IMR-90 (cell line): ENCODE measurements at regions not wholly inside any gene's neighbourhood (a gene's known extent, or its start where the extent isn't known, plus 50 kb on each side); places are given as distances from the start of the nearest gene placed in this dataset.

Experiments used
- ATAC-seq: fragments of 200-7000 bp; cut with Tn5 transposase; 2 replicates; pipeline ENCODE4 v1.9.1; 2020; ENCODE audit warnings: low read depth, mild to moderate bottlenecking, moderate library complexity
- BruUV-seq: library from RNA; stranded (reverse); fragments of 400-500 nt; replicated peaks from 2 replicates; lab custom pipeline; 2021; lab: Mats Ljungman, UMichigan
- CTCF ChIA-PET: fragments of 300-600 bp; formaldehyde crosslinking; extraction: SDS; loops from one replicate; lab custom pipeline; 2021; ENCODE audit warnings: antibody characterized with exemption; lab: Yijun Ruan, JAX
- POLR2A ChIA-PET: fragments of 300-600 bp; sonication (Branson Sonifier 250); formaldehyde crosslinking; loops from one replicate; lab custom pipeline; 2022; ENCODE audit warnings: antibody characterized with exemption; ENCODE audit not compliant: unreplicated experiment; lab: Charles Lee
- DNase-seq: peaks from one replicate; pipeline ENCODE4 v3.0.0; 2013
- H2AFZ ChIP-seq: replicated peaks from 2 replicates; pipeline ENCODE3; 2013; ENCODE audit warnings: low read length, mild to moderate bottlenecking; ENCODE audit not compliant: poor library complexity
- H2AK5ac ChIP-seq: 2 replicates; pipeline ENCODE4 v1.6.1; 2013; ENCODE audit warnings: low read depth, low read length, inconsistent platforms
- H2AK9ac ChIP-seq: replicated peaks from 2 replicates; pipeline ENCODE3; 2013; ENCODE audit warnings: mild to moderate bottlenecking, low read depth, low read length, moderate library complexity; ENCODE audit not compliant: poor library complexity
- H2BK120ac ChIP-seq: 2 replicates; pipeline ENCODE4 v1.6.1; 2013; ENCODE audit warnings: low read depth, low read length, inconsistent platforms
- H2BK15ac ChIP-seq: 3 replicates; pipeline ENCODE4 v1.6.1; 2013; ENCODE audit warnings: low read depth, low read length, inconsistent platforms
- H2BK20ac ChIP-seq: 2 replicates; pipeline ENCODE4 v1.6.1; 2013; ENCODE audit warnings: low read depth, mild to moderate bottlenecking, inconsistent platforms, low read length, moderate library complexity
- H2BK5ac ChIP-seq: 2 replicates; pipeline ENCODE4 v1.6.1; 2013; ENCODE audit warnings: mild to moderate bottlenecking, low read depth, low read length, inconsistent platforms; ENCODE audit not compliant: poor library complexity, severe bottlenecking
- H3K14ac ChIP-seq: replicated peaks from 2 replicates; pipeline ENCODE4 v1.6.1; 2013; ENCODE audit warnings: low read depth, low read length, inconsistent platforms
- H3K18ac ChIP-seq: 2 replicates; pipeline ENCODE4 v1.6.1; 2013; ENCODE audit warnings: low read depth, low read length, control low read depth
- H3K23ac ChIP-seq: 2 replicates; pipeline ENCODE4 v1.6.1; 2013; ENCODE audit warnings: low read depth, low read length, inconsistent platforms
- H3K27ac ChIP-seq: 2 replicates; pipeline ENCODE4 v1.5.1; 2013; ENCODE audit warnings: mild to moderate bottlenecking, control low read depth, low read length; ENCODE audit not compliant: insufficient read depth
- H3K27me3 ChIP-seq: 2 replicates; pipeline ENCODE4 v1.6.1; 2013; ENCODE audit warnings: low read length; ENCODE audit not compliant: control insufficient read depth, insufficient read depth
- H3K36me3 ChIP-seq: 2 replicates; pipeline ENCODE4 v1.6.1; 2013; ENCODE audit warnings: low read length, mixed read lengths; ENCODE audit not compliant: control insufficient read depth, insufficient read depth
- H3K4ac ChIP-seq: 2 replicates; pipeline ENCODE4 v1.6.1; 2013; ENCODE audit warnings: low read depth, low read length, inconsistent platforms
- H3K4me1 ChIP-seq: 2 replicates; pipeline ENCODE4 v1.6.1; 2013; ENCODE audit warnings: low read length, mixed read lengths; ENCODE audit not compliant: control insufficient read depth, insufficient read depth
- H3K4me2 ChIP-seq: 2 replicates; pipeline ENCODE4 v1.6.1; 2013; ENCODE audit warnings: low read depth, mild to moderate bottlenecking, control low read depth, low read length, moderate library complexity
- H3K4me3 ChIP-seq: 2 replicates; pipeline ENCODE4 v1.5.1; 2013; ENCODE audit warnings: low read depth, mild to moderate bottlenecking, control low read depth, low read length, moderate library complexity; ENCODE audit not compliant: insufficient read depth
- H3K56ac ChIP-seq: 2 replicates; pipeline ENCODE4 v1.6.1; 2013; ENCODE audit warnings: low read length, inconsistent platforms; ENCODE audit not compliant: insufficient read depth; ENCODE audit errors: extremely low read depth
- H3K79me1 ChIP-seq, 2 experiments: 2 replicates each; pipeline ENCODE4 v1.6.1; 2013; ENCODE audit warnings: low read length in 2 of 2, inconsistent platforms in 1 of 2, low read depth in 1 of 2
- H3K9ac ChIP-seq: 2 replicates; pipeline ENCODE4 v1.6.1; 2013; ENCODE audit warnings: low read depth, low read length, control low read depth
- H3K9me1 ChIP-seq: 2 replicates; pipeline ENCODE4 v1.6.1; 2013; ENCODE audit warnings: low read length, inconsistent platforms; ENCODE audit not compliant: insufficient read depth
- H3K9me3 ChIP-seq: 2 replicates; pipeline ENCODE4 v1.6.1; 2013; ENCODE audit warnings: low read length; ENCODE audit not compliant: control insufficient read depth, insufficient read depth
- H4K20me1 ChIP-seq: 2 replicates; pipeline ENCODE4 v1.6.1; 2013; ENCODE audit warnings: low read length, inconsistent platforms; ENCODE audit not compliant: insufficient read depth
- H4K5ac ChIP-seq: 2 replicates; pipeline ENCODE4 v1.6.1; 2013; ENCODE audit warnings: mild to moderate bottlenecking, low read depth, low read length, control low read depth
- H4K8ac ChIP-seq, 2 experiments: 2 replicates each; pipeline ENCODE4 v1.6.1; 2013; ENCODE audit warnings: low read depth in 2 of 2, low read length in 2 of 2, control low read depth in 1 of 2, inconsistent platforms in 1 of 2
- H4K91ac ChIP-seq: 2 replicates; pipeline ENCODE4 v1.6.1; 2013; ENCODE audit warnings: low read depth, low read length, inconsistent platforms; ENCODE audit not compliant: insufficient read depth
- BHLHE40 ChIP-seq: fragments of 150-350 bp; IDR thresholded peaks from 2 replicates; pipeline ENCODE4 v1.6.1; 2016; ENCODE audit warnings: mild to moderate bottlenecking, low read depth, low read length
- CEBPB ChIP-seq: IDR thresholded peaks from 2 replicates; pipeline ENCODE4 v1.6.1; 2012; ENCODE audit warnings: low read depth, low read length, improper control_type of control experiment
- CHD1 ChIP-seq: IDR thresholded peaks from 2 replicates; pipeline ENCODE4 v1.6.1; 2012; ENCODE audit warnings: low read depth, low read length, improper control_type of control experiment
- FOS ChIP-seq: fragments of 150-350 bp; IDR thresholded peaks from 2 replicates; pipeline ENCODE4 v1.6.1; 2016; ENCODE audit warnings: low read depth, low read length
- MAFK ChIP-seq: IDR thresholded peaks from 2 replicates; pipeline ENCODE4 v1.6.1; 2012; ENCODE audit warnings: low read depth, low read length, improper control_type of control experiment
- MAZ ChIP-seq: IDR thresholded peaks from 2 replicates; pipeline ENCODE4 v1.6.1; 2012; ENCODE audit warnings: low read depth, mild to moderate bottlenecking, low read length, improper control_type of control experiment, moderate library complexity, borderline replicate concordance
- MXI1 ChIP-seq: IDR thresholded peaks from 2 replicates; pipeline ENCODE4 v1.6.1; 2012; ENCODE audit warnings: low read depth, mild to moderate bottlenecking, low read length, moderate library complexity, borderline replicate concordance
- NFE2L2 ChIP-seq: fragments of 150-350 bp; IDR thresholded peaks from 2 replicates; pipeline ENCODE4 v1.6.1; 2016; ENCODE audit warnings: low read depth, mild to moderate bottlenecking, low read length
- POLR2A ChIP-seq: IDR thresholded peaks from 2 replicates; pipeline ENCODE4 v1.6.1; 2012; ENCODE audit warnings: mild to moderate bottlenecking, low read depth, low read length
- RCOR1 ChIP-seq: IDR thresholded peaks from 2 replicates; pipeline ENCODE4 v1.6.1; 2012; ENCODE audit warnings: mild to moderate bottlenecking, low read length, improper control_type of control experiment; ENCODE audit not compliant: insufficient replicate concordance
- RFX5 ChIP-seq: IDR thresholded peaks from 2 replicates; pipeline ENCODE4 v1.8.0; 2012; ENCODE audit warnings: low read depth, mild to moderate bottlenecking, low read length, moderate library complexity
- SMC3 ChIP-seq: fragments of 150-350 bp; IDR thresholded peaks from 2 replicates; pipeline ENCODE4 v1.6.1; 2016; ENCODE audit warnings: low read depth, mild to moderate bottlenecking, antibody characterized with exemption, low read length, moderate library complexity
- whole genome bisulfite sequencing, 2 experiments: methylation state at CpG; one replicate each; pipeline versions ENCODE4 v1.1.5 to v1.1.7; 2013; ENCODE audit warnings: missing lambda C conversion rate in 2 of 2; ENCODE audit not compliant: insufficient read length in 1 of 2; ENCODE audit errors: extremely low coverage in 2 of 2; 5-methylcytosine and 5-hydroxymethylcytosine counted together
- dilution Hi-C: fragments of 300-500 bp; cut with HindIII; formaldehyde crosslinking; loops from one replicate; pipeline ENCODE4 v1.14.3; 2018; ENCODE audit warnings: low sequenced_read_pairs; ENCODE audit not compliant: unreplicated experiment
- in situ Hi-C: fragments of 300-500 bp; cut with MboI; formaldehyde crosslinking; loops from 3 replicates; pipeline ENCODE4 v1.14.3; 2019; ENCODE audit warnings: low sequenced_read_pairs, inconsistent platforms, mixed read lengths
- intact Hi-C: fragments of 100-400 bp; cut with micrococcal nuclease; formaldehyde crosslinking; loops from 2 replicates; pipeline ENCODE4 v1.10.0; 2022
- TF ChIP-seq, protein P1 (sequence below): fragments of 150-350 bp; IDR thresholded peaks from 2 replicates; pipeline ENCODE4 v1.6.1; 2016; ENCODE audit warnings: low read depth, mild to moderate bottlenecking, low read length, moderate library complexity, borderline replicate concordance

DNA sequence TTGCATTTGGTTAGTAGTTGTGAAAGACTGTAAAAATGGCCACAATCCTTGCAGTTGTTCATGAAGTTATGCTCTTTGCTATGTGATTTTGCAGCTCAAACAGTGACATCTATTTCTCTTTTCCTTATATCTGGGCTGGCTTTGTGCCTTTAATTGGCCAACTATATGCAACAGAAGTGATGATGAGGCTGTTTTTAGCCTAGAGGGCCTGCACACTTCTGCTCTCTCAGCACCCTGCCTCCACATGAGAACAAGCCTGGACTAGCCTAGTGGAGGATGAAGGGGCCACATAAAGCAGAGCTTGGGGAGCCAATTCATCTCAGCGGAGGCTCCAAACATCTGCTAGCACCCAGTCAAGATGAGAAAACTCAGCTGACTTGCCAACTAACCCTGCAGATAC lies 339.8 kb downstream of the OMA1 start:
- Histone ChIP-seq H2BK15ac (no peak overlapping the region), H3K27me3 (no peaks in the 10 kb centered on the region), H4K8ac (no peak overlapping the region), H4K91ac (no peak overlapping the region), H3K4me1 (no peaks in the 10 kb centered on the region), H3K23ac (no peak overlapping the region), H3K4ac (no peak overlapping the region), H3K14ac (no peak overlapping the region), H3K79me1 (no peaks in the 10 kb centered on the region), H2AFZ (no peak overlapping the region), H2BK20ac (no peak overlapping the region), H3K9ac (no peak overlapping the region), H2AK5ac (no peak overlapping the region), H3K9me1 (no peaks in the 10 kb centered on the region), H3K9me3 (no peaks in the 10 kb centered on the region), H2BK120ac (no peak overlapping the region), H3K56ac (no peak overlapping the region), H3K18ac (no peak overlapping the region), H2AK9ac (no peak overlapping the region), H3K36me3 (no peaks in the 10 kb centered on the region), H2BK5ac (no peak overlapping the region), H3K4me2 (no peak overlapping the region), H4K20me1 (no peaks in the 10 kb centered on the region), H3K27ac (no peak overlapping the region), H4K5ac (no peak overlapping the region), H3K4me3 (no peak overlapping the region)
- dilution Hi-C loops = no loop called here
- ChIA-PET POLR2A (no interaction called here), CTCF (no interaction called here)
- no peak for ATAC-seq
- in situ Hi-C loops = no loop called here
- BruUV-seq = no TSS peak
- TF ChIP-seq POLR2A (no peak), RCOR1 (no peak), RFX5 (no peak), CHD1 (no peak), MAZ (no peak), CEBPB (no peak), BHLHE40 (no peak), NFE2L2 (no peak), MXI1 (no peak), MAFK (no peak), FOS (no peak), SMC3 (no peak)
- TF ChIP-seq, protein P1, sequence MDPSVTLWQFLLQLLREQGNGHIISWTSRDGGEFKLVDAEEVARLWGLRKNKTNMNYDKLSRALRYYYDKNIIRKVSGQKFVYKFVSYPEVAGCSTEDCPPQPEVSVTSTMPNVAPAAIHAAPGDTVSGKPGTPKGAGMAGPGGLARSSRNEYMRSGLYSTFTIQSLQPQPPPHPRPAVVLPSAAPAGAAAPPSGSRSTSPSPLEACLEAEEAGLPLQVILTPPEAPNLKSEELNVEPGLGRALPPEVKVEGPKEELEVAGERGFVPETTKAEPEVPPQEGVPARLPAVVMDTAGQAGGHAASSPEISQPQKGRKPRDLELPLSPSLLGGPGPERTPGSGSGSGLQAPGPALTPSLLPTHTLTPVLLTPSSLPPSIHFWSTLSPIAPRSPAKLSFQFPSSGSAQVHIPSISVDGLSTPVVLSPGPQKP = no peak
- DNase-seq = no peak
- intact Hi-C loops = no loop called here
- WGBS, 2 experiments = no CpG with 5 or more reads among the region's 1 CpG
